Lower leg skin (tissue), 3 donors: ENCODE measurements at regions not wholly inside any gene's neighbourhood (a gene's known extent, or its start where the extent isn't known, plus 50 kb on each side); places are given as distances from the start of the nearest gene placed in this dataset.

Source experiments
- CTCF ChIP-seq, 3 donors: fragments of 450-650 bp; IDR thresholded peaks; one replicate each; pipeline ENCODE4 v1.5.1; 2016; ENCODE audit warnings: antibody characterized with exemption in 3 of 3, mild to moderate bottlenecking in 3 of 3, moderate library complexity in 2 of 3
- POLR2A ChIP-seq, 2 donors: fragments of 450-650 bp; IDR thresholded peaks; one replicate each; pipeline ENCODE4 v1.6.1; 2016 to 2017; ENCODE audit warnings: antibody characterized with exemption in 2 of 2, mild to moderate bottlenecking in 1 of 2, moderate library complexity in 1 of 2

GRCh38 chr7:10773430-10773829 lies 200.2 kb upstream of the PHF14 start:
- no peak for TF ChIP-seq CTCF (IDR thresholded peaks at IDR 0.05)
- no peak for TF ChIP-seq POLR2A (IDR thresholded peaks at IDR 0.05)
